Peyer's patch (tissue), 4 donors: ENCODE measurements at regions not wholly inside any gene's neighbourhood (a gene's known extent, or its start where the extent isn't known, plus 50 kb on each side); places are given as distances from the start of the nearest gene placed in this dataset.
"Not testable (repeated sequence)": the region's sequence is repeated elsewhere in the genome, so short reads cannot be mapped to it uniquely, and the experiment has no call there.

Source experiments
- POLR2A ChIP-seq, 2 donors: fragments of 450-650 bp; IDR thresholded peaks; one replicate each; pipeline ENCODE4 v1.5.1; 2017; ENCODE audit warnings: antibody characterized with exemption in 2 of 2, mild to moderate bottlenecking in 2 of 2, moderate library complexity in 2 of 2
- TF ChIP-seq, protein P1 (sequence below), 6 experiments: fragments of 450-650 bp in 4 of 6; fragments of 200-600 bp in 2 of 6; sonication (generic) in 1 of 6; IDR thresholded peaks; one replicate each; pipeline ENCODE4 v1.5.1; 2017 to 2019; ENCODE audit warnings: antibody characterized with exemption in 6 of 6, mild to moderate bottlenecking in 3 of 6, moderate library complexity in 1 of 6

DNA sequence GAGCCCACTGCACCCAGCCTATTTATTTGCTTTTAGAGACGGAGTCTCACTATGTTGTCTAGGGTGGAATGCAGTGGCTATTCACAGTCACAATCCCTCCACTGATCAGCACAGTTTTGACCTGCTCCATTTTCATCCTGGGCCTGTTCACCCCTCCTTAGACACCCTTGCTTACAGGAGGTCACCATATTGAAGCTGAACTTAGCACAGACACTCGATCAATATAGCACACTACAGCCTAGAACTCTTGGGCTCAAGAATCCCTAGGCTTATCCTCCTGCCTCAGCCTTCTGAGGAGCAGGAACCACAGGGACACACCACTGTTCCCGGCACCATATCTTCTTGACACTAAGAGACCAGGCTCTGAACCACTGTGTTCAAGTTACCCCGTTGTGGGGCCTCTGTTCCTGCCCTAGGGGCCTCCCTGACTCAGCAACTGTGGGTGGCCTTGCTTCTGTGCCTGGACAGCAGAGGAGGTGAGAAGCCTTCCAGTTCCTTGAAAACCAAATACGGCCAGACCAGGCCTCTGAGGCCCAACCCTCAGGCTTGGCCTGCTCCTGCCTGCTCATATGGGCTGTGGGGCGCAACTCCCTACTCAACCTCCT is 445.8 kb downstream of the GOLGA6L6 start:
- TF ChIP-seq, protein P1, sequence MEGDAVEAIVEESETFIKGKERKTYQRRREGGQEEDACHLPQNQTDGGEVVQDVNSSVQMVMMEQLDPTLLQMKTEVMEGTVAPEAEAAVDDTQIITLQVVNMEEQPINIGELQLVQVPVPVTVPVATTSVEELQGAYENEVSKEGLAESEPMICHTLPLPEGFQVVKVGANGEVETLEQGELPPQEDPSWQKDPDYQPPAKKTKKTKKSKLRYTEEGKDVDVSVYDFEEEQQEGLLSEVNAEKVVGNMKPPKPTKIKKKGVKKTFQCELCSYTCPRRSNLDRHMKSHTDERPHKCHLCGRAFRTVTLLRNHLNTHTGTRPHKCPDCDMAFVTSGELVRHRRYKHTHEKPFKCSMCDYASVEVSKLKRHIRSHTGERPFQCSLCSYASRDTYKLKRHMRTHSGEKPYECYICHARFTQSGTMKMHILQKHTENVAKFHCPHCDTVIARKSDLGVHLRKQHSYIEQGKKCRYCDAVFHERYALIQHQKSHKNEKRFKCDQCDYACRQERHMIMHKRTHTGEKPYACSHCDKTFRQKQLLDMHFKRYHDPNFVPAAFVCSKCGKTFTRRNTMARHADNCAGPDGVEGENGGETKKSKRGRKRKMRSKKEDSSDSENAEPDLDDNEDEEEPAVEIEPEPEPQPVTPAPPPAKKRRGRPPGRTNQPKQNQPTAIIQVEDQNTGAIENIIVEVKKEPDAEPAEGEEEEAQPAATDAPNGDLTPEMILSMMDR (IDR thresholded peaks at IDR 0.05) = not testable (repeated sequence)
- not testable (repeated sequence) for TF ChIP-seq POLR2A (IDR thresholded peaks at IDR 0.05)
